Muscle of leg (tissue), 3 donors: ENCODE measurements at regions not wholly inside any gene's neighbourhood (a gene's known extent, or its start where the extent isn't known, plus 50 kb on each side); places are given as distances from the start of the nearest gene placed in this dataset.
A peak's percentile ranks its signal among the peaks of the same experiment; 100 is the strongest.
"Not testable (repeated sequence)": the region's sequence is repeated elsewhere in the genome, so short reads cannot be mapped to it uniquely, and the experiment has no call there.

ENCODE experiments used
- DNase-seq: peaks from one replicate; pipeline ENCODE4 v3.0.0; 2013
- H3K27ac ChIP-seq: one replicate; pipeline ENCODE4 v1.5.1; 2013; ENCODE audit warnings: mild to moderate bottlenecking, low read length, control low read depth
- H3K27me3 ChIP-seq: one replicate; pipeline ENCODE4 v1.6.1; 2013; ENCODE audit warnings: low read length; ENCODE audit not compliant: control insufficient read depth, insufficient read depth
- H3K36me3 ChIP-seq: one replicate; pipeline ENCODE4 v1.6.1; 2013; ENCODE audit warnings: low read length; ENCODE audit not compliant: control insufficient read depth, insufficient read depth
- H3K4me1 ChIP-seq: one replicate; pipeline ENCODE4 v1.6.1; 2013; ENCODE audit warnings: low read length; ENCODE audit not compliant: control insufficient read depth, insufficient read depth
- H3K4me3 ChIP-seq: one replicate; pipeline ENCODE4 v1.5.1; 2013; ENCODE audit warnings: low read length, control low read depth
- H3K9me3 ChIP-seq: replicated peaks from 2 replicates; pipeline ENCODE4 v1.6.1; 2013; ENCODE audit warnings: low read depth, low read length; ENCODE audit not compliant: control insufficient read depth
- WGBS: methylation state at CpG from one replicate; pipeline ENCODE4 v1.1.5; 2013; ENCODE audit warnings: missing lambda C conversion rate; ENCODE audit not compliant: insufficient coverage; 5-methylcytosine and 5-hydroxymethylcytosine counted together

GRCh38 chr4:79747252-79747651 is 325.8 kb downstream of the ANTXR2 start:
- Histone ChIP-seq H3K36me3 (no peaks in the 10 kb centered on the region), H3K4me1 (no peaks in the 10 kb centered on the region), H3K9me3 (no peaks in the 10 kb centered on the region), H3K4me3 (no peak overlapping the region), H3K27ac (no peak overlapping the region), H3K27me3 (no peaks in the 10 kb centered on the region)
- DNase-seq = peak; percentile 16

DNA sequence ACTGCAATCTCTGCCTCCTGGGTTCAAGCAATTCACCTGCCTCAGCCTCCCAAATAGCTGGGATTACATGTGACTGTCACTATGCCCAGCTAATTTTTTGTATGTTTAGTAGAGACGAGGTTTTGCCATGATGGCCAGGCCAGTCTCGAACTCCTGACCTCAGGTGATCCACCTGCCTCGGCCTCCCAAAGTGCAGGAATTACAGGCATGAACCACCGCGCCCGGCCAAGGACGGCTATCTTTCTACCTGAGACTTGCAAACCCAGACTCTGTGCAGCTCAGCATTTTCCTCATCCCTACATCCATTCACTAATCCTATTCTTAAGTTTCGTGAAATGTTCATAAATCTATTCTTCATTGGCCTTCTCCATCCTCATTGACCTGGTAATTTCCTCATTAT is 330.0 kb downstream of the ANTXR2 start:
- Histone ChIP-seq H3K36me3 (no peaks in the 10 kb centered on the region), H3K9me3 (no peaks in the 10 kb centered on the region), H3K27ac (no peak overlapping the region), H3K27me3 (no peaks in the 10 kb centered on the region), H3K4me1 (no peaks in the 10 kb centered on the region), H3K4me3 (no peak overlapping the region)
- 98% methylated on average over 8 of the region's 8 CpGs for WGBS
- no peak for DNase-seq

- Histone ChIP-seq H3K9me3 (no peaks in the 10 kb centered on the region), H3K27ac (no peak overlapping the region), H3K4me1 (no peaks in the 10 kb centered on the region), H3K27me3 (no peaks in the 10 kb centered on the region), H3K4me3 (no peak overlapping the region), H3K36me3 (no peaks in the 10 kb centered on the region)
- WGBS = no CpG with 5 or more reads among the region's 3 CpGs
- no peak for DNase-seq
Measured at GRCh38 chr4:79739912-79740311, 331.9 kb upstream of the GK2 start.

GRCh38 chr4:79723507-79723906 is 315.5 kb upstream of the GK2 start:
- Histone ChIP-seq H3K36me3 (no peaks in the 10 kb centered on the region), H3K27ac (no peak overlapping the region), H3K9me3 (no peaks in the 10 kb centered on the region), H3K4me3 (no peak overlapping the region), H3K27me3 (no peaks in the 10 kb centered on the region), H3K4me1 (no peaks in the 10 kb centered on the region)
- DNase-seq = no peak
- WGBS = 78% methylated on average over 12 of the region's 15 CpGs

- Histone ChIP-seq H3K27me3 (no peaks in the 10 kb centered on the region), H3K9me3 (no peaks in the 10 kb centered on the region), H3K4me1 (no peaks in the 10 kb centered on the region), H3K27ac (no peak overlapping the region), H3K4me3 (no peak overlapping the region), H3K36me3 (no peaks in the 10 kb centered on the region)
- no peak for DNase-seq
Measured at GRCh38 chr4:79700356-79700755, 292.3 kb upstream of the GK2 start.

- Histone ChIP-seq H3K9me3 (peaks cover 2% of the 10 kb centered on the region), H3K4me1 (no peaks in the 10 kb centered on the region), H3K4me3 (no peak overlapping the region), H3K27me3 (no peaks in the 10 kb centered on the region), H3K36me3 (no peaks in the 10 kb centered on the region), H3K27ac (no peak overlapping the region)
- DNase-seq = no peak
- 78% methylated on average over 3 of the region's 4 CpGs for WGBS
Measured at GRCh38 chr4:79697444-79697843, 289.4 kb upstream of the GK2 start.

DNA sequence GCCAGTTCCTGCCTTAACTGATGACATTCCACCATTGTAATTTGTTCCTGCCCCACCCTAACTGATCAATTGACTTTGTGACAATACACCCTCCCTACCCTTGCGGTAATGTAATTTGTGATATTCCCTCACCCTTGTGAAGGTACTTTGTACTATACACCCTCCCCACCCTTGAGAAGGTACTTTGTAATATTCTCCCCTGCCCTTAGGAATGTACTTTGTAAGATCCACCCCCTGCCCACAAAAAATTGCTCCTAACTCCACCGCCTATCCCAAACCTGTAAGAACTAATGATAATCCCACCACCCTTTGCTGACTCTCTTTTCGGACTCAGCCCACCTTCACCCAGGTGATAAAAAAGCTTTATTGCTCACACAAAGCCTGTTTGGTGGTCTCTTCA is 288.5 kb upstream of the GK2 start:
- not testable (repeated sequence) for H3K9me3 ChIP-seq, H3K27ac ChIP-seq, DNase-seq, H3K4me3 ChIP-seq, H3K27me3 ChIP-seq, H3K36me3 ChIP-seq, H3K4me1 ChIP-seq
- no CpG with 5 or more reads among the region's 3 CpGs for WGBS

DNA sequence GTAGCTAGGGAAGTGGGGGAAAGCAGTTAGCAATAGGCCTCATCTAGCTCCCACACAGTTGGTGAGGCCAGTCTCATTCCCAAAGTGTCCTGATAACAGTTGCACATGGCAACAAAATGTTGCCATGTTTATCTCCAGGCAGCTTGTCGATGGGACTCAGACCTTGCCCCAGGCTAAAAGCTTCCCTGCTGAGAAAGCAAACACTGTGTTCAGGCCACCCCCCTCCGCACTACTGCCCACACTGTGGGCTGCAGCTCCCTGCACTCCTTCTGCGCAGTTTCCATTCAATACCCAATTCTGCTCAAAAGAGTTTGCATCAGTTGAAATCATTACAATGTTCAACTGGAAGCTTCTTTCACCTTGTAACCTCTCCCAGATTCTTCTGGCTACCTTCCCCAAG is 287.8 kb upstream of the GK2 start:
- WGBS = 88% methylated on average over 3 of the region's 3 CpGs
- no peak overlapping the region for H3K27ac ChIP-seq
- no peaks in the 10 kb centered on the region for H3K36me3 ChIP-seq
- no peaks in the 10 kb centered on the region for H3K27me3 ChIP-seq
- no peak overlapping the region for H3K4me3 ChIP-seq
- no peaks in the 10 kb centered on the region for H3K4me1 ChIP-seq
- DNase-seq = no peak
- peaks cover 2% of the 10 kb centered on the region for H3K9me3 ChIP-seq

- Histone ChIP-seq H3K27me3 (no peaks in the 10 kb centered on the region), H3K27ac (no peak overlapping the region), H3K9me3 (peaks cover 2% of the 10 kb centered on the region), H3K4me1 (no peaks in the 10 kb centered on the region), H3K4me3 (no peak overlapping the region), H3K36me3 (no peaks in the 10 kb centered on the region)
- no CpG with 5 or more reads among the region's 3 CpGs for WGBS
- DNase-seq = no peak
Measured at GRCh38 chr4:79689740-79690139, 281.7 kb upstream of the GK2 start.

- no peaks in the 10 kb centered on the region for H3K36me3 ChIP-seq
- H3K27me3 ChIP-seq = no peaks in the 10 kb centered on the region
- no peak for DNase-seq
- H3K27ac ChIP-seq = no peak overlapping the region
- no peaks in the 10 kb centered on the region for H3K4me1 ChIP-seq
- H3K4me3 ChIP-seq = no peak overlapping the region
- no peaks in the 10 kb centered on the region for H3K9me3 ChIP-seq
Measured at GRCh38 chr4:79688691-79689090, 280.7 kb upstream of the GK2 start.

DNA sequence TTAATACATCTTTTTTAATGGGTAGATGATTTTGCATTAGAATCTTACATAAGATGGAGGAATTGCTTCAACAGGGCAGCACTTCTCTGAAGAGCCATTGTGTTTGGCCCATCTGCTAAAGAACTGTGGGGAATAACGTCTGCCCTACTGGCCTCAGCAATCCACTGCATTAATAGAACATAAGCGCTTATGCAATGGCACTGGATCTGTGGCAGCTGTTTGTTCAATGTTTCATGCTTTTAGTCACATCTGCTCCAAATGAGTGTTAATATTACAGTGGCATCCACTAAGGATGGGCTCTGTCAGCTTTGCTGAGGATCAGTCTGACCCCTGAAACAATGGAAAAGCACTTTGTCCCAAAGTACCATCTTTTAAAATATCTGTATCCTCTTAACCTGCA is 279.0 kb upstream of the GK2 start:
- Histone ChIP-seq H3K27ac (no peak overlapping the region), H3K9me3 (no peaks in the 10 kb centered on the region), H3K36me3 (no peaks in the 10 kb centered on the region), H3K4me3 (no peak overlapping the region), H3K27me3 (no peaks in the 10 kb centered on the region), H3K4me1 (peaks cover 4% of the 10 kb centered on the region)
- 38% methylated on average over 1 of the region's 2 CpGs for WGBS
- peak; percentile 35 for DNase-seq
